Epidermal melanocyte (primary cell): ENCODE measurements at regions not wholly inside any gene's neighbourhood (a gene's known extent, or its start where the extent isn't known, plus 50 kb on each side); places are given as distances from the start of the nearest gene placed in this dataset.
"Not testable (repeated sequence)": the region's sequence is repeated elsewhere in the genome, so short reads cannot be mapped to it uniquely, and the experiment has no call there.

ENCODE experiments used
- DNase-seq: peaks from one replicate; pipeline ENCODE4 v3.0.0; 2011; ENCODE audit warnings: low spot score; ENCODE audit not compliant: insufficient read length

- no peak for DNase-seq
Observed at GRCh38 chr20:56871691-56872090, 242.6 kb downstream of the TFAP2C start.

DNA sequence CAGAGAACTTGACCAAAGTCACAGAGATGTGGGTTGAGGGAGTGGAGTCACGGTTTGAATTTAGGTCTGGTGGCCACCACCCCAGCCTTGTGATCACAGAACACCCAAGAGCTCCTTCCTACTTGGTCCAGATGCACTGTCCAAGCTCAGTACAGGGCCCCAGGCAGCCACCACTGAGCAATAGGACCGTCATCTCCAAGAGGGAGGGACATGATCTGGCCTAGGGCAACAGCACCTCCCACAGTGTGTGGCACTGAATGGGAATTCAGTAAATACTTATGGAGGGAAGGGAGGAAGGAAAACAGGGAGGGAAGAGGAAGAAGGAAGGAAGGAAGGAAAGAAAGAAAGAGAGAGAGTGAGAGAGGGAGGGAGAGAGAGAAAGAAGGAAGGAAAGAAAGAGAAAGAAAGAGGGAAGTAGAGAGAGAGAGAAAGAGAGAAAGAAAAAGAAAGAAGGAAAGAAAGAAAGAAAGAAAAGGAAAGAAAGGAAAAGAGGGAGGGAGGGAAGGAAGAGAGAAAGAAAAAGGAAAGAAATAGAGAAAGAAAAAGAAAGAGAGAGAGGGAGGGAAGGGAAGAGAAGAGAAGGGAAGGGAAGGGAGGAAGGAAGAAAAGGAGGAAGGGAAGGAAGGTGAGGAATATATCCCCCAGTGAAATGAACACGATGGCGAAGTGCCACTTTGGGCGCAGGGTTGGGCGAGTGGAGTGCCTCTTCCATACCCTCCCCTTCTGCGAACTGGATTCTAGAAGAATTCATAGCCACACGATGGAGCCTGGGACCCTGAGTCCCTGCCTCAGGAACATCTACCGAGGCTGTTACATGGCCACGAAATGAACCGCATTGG is 243.7 kb downstream of the TFAP2C start:
- DNase-seq: no peak

- DNase-seq: no peak
Observed at GRCh38 chr20:56873836-56874235, 244.7 kb downstream of the TFAP2C start.

- DNase-seq: no peak
Observed at GRCh38 chr20:56875052-56875659, 246.1 kb downstream of the TFAP2C start.

DNA sequence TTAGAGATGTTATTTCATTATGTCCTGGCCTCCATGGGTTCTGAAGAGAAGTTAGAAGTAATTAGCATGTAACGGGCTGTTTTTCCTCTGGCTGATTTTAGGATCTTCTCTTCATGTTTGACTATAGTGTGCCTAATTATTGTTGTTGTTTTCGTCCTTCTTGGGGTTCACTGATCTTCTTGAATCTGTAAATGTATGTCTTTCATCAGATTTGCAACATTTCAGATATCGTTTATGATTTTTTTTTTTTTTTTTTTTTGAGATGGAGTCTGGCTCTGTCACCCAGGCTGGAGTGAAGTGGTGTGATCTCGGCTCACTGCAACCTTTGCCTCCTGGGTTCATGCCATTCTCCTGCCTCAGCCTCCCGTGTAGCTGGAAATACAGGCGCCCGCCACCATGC is 246.7 kb downstream of the TFAP2C start:
- no peak for DNase-seq

GRCh38 chr20:56885521-56885920 is 256.4 kb downstream of the TFAP2C start:
- no peak for DNase-seq

DNA sequence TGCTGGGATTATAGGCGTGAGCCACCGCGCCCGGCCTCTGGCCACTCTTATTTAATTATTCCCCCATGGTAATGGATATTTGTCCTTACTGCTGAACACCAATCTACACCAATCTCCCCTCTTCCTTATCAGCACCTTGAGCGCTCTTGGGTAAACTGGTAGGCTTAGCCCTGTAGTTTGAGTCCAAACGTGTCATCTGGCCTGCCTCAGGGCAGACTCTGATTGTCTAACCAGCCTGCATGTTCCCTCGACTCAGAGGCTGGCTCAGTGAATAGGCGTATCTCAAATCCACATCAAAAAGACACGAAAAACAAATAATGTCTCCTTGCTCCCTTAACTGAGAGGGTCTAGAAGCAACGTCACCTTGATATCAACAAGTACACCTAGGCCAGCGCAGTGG is 260.9 kb downstream of the TFAP2C start:
- DNase-seq: no peak

- no peak for DNase-seq
Observed at GRCh38 chr20:56893226-56893917, 264.3 kb downstream of the TFAP2C start.

DNA sequence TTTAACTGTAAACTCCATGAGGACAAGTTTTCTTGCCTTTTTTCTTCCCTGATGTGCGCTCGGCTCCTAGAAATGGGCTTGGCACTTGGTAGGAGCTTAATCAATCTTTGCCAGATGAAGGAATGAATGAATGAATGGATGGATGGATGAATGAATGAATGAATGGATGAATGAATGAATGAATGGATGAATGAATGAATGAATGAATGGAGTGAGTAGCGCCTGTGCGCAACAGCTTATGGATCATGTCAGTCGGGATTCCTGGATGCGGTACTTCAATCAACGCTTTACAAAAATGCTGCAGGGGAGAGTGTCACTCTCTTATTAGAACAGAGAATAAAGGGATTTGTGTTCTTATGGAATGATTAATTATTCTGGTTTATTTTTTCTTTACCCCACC is 267.3 kb downstream of the TFAP2C start:
- DNase-seq: no peak

GRCh38 chr20:56897318-56897957 is 268.3 kb downstream of the TFAP2C start:
- no peak for DNase-seq

GRCh38 chr20:56897958-56898349 is 268.8 kb downstream of the TFAP2C start:
- DNase-seq: no peak

- DNase-seq: no peak
Observed at GRCh38 chr20:56899506-56899905, 270.4 kb downstream of the TFAP2C start.

- no peak for DNase-seq
Observed at GRCh38 chr20:56900252-56900651, 271.1 kb downstream of the TFAP2C start.

GRCh38 chr20:56903421-56903820 is 274.3 kb downstream of the TFAP2C start:
- DNase-seq: no peak

GRCh38 chr20:56903858-56904257 is 274.8 kb downstream of the TFAP2C start:
- no peak for DNase-seq

DNA sequence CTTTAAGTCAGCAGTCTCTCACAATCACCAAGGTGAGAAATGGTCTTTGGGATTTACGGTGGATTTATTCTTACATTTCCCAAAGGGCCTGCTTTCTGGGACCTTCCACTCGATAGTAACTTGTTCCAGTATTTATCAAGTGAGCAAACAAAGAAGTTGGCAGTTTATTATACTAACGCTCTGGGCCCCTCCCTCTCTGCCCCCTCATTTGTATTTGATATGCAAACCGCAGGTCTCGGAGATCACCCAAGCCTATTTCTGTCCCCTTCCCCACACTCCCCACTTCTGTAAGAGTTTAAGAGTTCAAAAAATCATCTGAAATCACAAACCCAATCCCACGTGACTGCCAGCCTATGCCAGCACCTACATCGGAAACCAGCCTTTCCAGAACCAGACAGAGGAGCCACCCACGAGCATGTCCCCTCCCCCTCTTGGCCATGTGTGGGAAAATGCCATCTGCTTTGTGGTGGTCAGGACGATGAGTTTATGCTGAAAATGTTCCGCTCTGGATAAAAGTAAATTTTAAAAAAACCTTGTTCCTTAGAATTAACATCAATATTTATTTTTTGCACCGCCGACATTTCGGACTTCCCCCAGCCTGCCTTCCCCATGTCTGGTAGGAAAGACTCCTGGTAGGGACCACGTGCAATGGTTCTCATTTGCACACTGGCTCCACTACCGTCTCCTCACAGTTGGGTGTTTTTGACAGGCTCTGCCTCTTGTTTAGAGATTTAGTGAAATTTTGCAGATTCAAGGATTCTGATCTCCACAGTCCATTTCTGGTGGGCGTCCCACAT is 281.0 kb downstream of the TFAP2C start:
- DNase-seq: no peak

- no peak for DNase-seq
Observed at GRCh38 chr20:56911946-56912345, 282.8 kb downstream of the TFAP2C start.

GRCh38 chr20:56914532-56914931 is 285.4 kb downstream of the TFAP2C start:
- no peak for DNase-seq

DNA sequence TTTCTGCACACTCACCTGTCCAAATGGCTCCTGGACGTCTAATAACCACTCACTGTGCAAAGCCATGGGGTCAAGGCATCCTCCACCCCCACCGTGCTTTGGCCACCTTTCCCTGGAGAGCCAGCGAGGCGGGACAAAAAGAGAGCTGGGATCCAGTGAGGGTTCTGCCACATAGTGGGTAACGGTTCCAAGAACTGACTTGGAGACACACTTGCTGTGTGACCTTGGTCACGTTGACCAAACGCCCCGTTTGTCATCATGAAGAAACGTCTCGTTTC is 287.2 kb downstream of the TFAP2C start:
- no peak for DNase-seq

DNA sequence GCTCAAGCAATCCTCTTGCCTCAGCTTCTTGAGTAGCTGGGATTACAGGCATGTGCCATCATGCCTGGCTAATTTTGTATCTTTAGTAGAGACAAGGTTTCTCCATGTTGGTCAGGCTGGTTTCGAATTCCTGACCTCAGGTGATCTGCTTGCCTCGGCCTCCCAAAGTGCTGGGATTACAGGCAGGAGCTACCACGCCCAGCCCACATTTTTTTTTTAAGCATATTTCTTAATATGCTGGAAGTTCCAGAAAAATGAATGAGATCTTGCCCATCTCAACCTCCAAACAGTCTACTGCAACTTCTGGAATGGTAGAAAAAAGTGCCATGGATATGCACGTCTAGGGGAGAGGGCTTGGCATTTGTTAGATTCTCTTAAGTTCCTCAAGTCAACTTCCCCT is 290.9 kb downstream of the TFAP2C start:
- DNase-seq: not testable (repeated sequence)

DNA sequence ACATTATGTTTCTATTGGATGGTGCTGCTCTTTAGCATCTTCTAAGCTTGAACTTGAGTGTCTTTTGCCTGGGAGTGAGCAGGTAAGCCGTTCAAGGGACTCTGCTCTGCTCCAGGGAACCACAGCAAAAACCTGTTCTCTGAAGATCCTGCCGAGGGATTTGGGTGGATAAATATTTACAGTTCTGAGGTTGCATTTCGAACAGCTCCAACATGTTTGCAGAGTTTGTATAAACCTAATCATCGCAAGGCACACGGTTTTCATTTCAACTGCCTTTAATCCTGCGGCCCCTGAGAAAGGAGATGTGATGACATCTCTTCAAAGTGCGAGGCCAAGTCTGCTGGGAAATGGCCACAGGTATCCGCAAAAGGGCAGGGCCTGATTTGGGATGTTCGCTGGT is 293.4 kb downstream of the TFAP2C start:
- DNase-seq: no peak
